IMR-90 (cell line): ENCODE measurements at regions not wholly inside any gene's neighbourhood (a gene's known extent, or its start where the extent isn't known, plus 50 kb on each side); places are given as distances from the start of the nearest gene placed in this dataset.

Experiments
- ATAC-seq: fragments of 200-7000 bp; cut with Tn5 transposase; 2 replicates; pipeline ENCODE4 v1.9.1; 2020; ENCODE audit warnings: low read depth, mild to moderate bottlenecking, moderate library complexity
- BruUV-seq: library from RNA; stranded (reverse); fragments of 400-500 nt; replicated peaks from 2 replicates; lab custom pipeline; 2021; lab: Mats Ljungman, UMichigan
- CTCF ChIA-PET: fragments of 300-600 bp; formaldehyde crosslinking; extraction: SDS; loops from one replicate; lab custom pipeline; 2021; ENCODE audit warnings: antibody characterized with exemption; lab: Yijun Ruan, JAX
- POLR2A ChIA-PET: fragments of 300-600 bp; sonication (Branson Sonifier 250); formaldehyde crosslinking; loops from one replicate; lab custom pipeline; 2022; ENCODE audit warnings: antibody characterized with exemption; ENCODE audit not compliant: unreplicated experiment; lab: Charles Lee
- DNase-seq: peaks from one replicate; pipeline ENCODE4 v3.0.0; 2013
- H2AFZ ChIP-seq: replicated peaks from 2 replicates; pipeline ENCODE3; 2013; ENCODE audit warnings: low read length, mild to moderate bottlenecking; ENCODE audit not compliant: poor library complexity
- H2AK5ac ChIP-seq: 2 replicates; pipeline ENCODE4 v1.6.1; 2013; ENCODE audit warnings: low read depth, low read length, inconsistent platforms
- H2AK9ac ChIP-seq: replicated peaks from 2 replicates; pipeline ENCODE3; 2013; ENCODE audit warnings: mild to moderate bottlenecking, low read depth, low read length, moderate library complexity; ENCODE audit not compliant: poor library complexity
- H2BK120ac ChIP-seq: 2 replicates; pipeline ENCODE4 v1.6.1; 2013; ENCODE audit warnings: low read depth, low read length, inconsistent platforms
- H2BK15ac ChIP-seq: 3 replicates; pipeline ENCODE4 v1.6.1; 2013; ENCODE audit warnings: low read depth, low read length, inconsistent platforms
- H2BK20ac ChIP-seq: 2 replicates; pipeline ENCODE4 v1.6.1; 2013; ENCODE audit warnings: low read depth, mild to moderate bottlenecking, inconsistent platforms, low read length, moderate library complexity
- H2BK5ac ChIP-seq: 2 replicates; pipeline ENCODE4 v1.6.1; 2013; ENCODE audit warnings: mild to moderate bottlenecking, low read depth, low read length, inconsistent platforms; ENCODE audit not compliant: poor library complexity, severe bottlenecking
- H3K14ac ChIP-seq: replicated peaks from 2 replicates; pipeline ENCODE4 v1.6.1; 2013; ENCODE audit warnings: low read depth, low read length, inconsistent platforms
- H3K18ac ChIP-seq: 2 replicates; pipeline ENCODE4 v1.6.1; 2013; ENCODE audit warnings: low read depth, low read length, control low read depth
- H3K23ac ChIP-seq: 2 replicates; pipeline ENCODE4 v1.6.1; 2013; ENCODE audit warnings: low read depth, low read length, inconsistent platforms
- H3K27ac ChIP-seq: 2 replicates; pipeline ENCODE4 v1.5.1; 2013; ENCODE audit warnings: mild to moderate bottlenecking, control low read depth, low read length; ENCODE audit not compliant: insufficient read depth
- H3K27me3 ChIP-seq: 2 replicates; pipeline ENCODE4 v1.6.1; 2013; ENCODE audit warnings: low read length; ENCODE audit not compliant: control insufficient read depth, insufficient read depth
- H3K36me3 ChIP-seq: 2 replicates; pipeline ENCODE4 v1.6.1; 2013; ENCODE audit warnings: low read length, mixed read lengths; ENCODE audit not compliant: control insufficient read depth, insufficient read depth
- H3K4ac ChIP-seq: 2 replicates; pipeline ENCODE4 v1.6.1; 2013; ENCODE audit warnings: low read depth, low read length, inconsistent platforms
- H3K4me1 ChIP-seq: 2 replicates; pipeline ENCODE4 v1.6.1; 2013; ENCODE audit warnings: low read length, mixed read lengths; ENCODE audit not compliant: control insufficient read depth, insufficient read depth
- H3K4me2 ChIP-seq: 2 replicates; pipeline ENCODE4 v1.6.1; 2013; ENCODE audit warnings: low read depth, mild to moderate bottlenecking, control low read depth, low read length, moderate library complexity
- H3K4me3 ChIP-seq: 2 replicates; pipeline ENCODE4 v1.5.1; 2013; ENCODE audit warnings: low read depth, mild to moderate bottlenecking, control low read depth, low read length, moderate library complexity; ENCODE audit not compliant: insufficient read depth
- H3K56ac ChIP-seq: 2 replicates; pipeline ENCODE4 v1.6.1; 2013; ENCODE audit warnings: low read length, inconsistent platforms; ENCODE audit not compliant: insufficient read depth; ENCODE audit errors: extremely low read depth
- H3K79me1 ChIP-seq, 2 experiments: 2 replicates each; pipeline ENCODE4 v1.6.1; 2013; ENCODE audit warnings: low read length in 2 of 2, inconsistent platforms in 1 of 2, low read depth in 1 of 2
- H3K9ac ChIP-seq: 2 replicates; pipeline ENCODE4 v1.6.1; 2013; ENCODE audit warnings: low read depth, low read length, control low read depth
- H3K9me1 ChIP-seq: 2 replicates; pipeline ENCODE4 v1.6.1; 2013; ENCODE audit warnings: low read length, inconsistent platforms; ENCODE audit not compliant: insufficient read depth
- H3K9me3 ChIP-seq: 2 replicates; pipeline ENCODE4 v1.6.1; 2013; ENCODE audit warnings: low read length; ENCODE audit not compliant: control insufficient read depth, insufficient read depth
- H4K20me1 ChIP-seq: 2 replicates; pipeline ENCODE4 v1.6.1; 2013; ENCODE audit warnings: low read length, inconsistent platforms; ENCODE audit not compliant: insufficient read depth
- H4K5ac ChIP-seq: 2 replicates; pipeline ENCODE4 v1.6.1; 2013; ENCODE audit warnings: mild to moderate bottlenecking, low read depth, low read length, control low read depth
- H4K8ac ChIP-seq, 2 experiments: 2 replicates each; pipeline ENCODE4 v1.6.1; 2013; ENCODE audit warnings: low read depth in 2 of 2, low read length in 2 of 2, control low read depth in 1 of 2, inconsistent platforms in 1 of 2
- H4K91ac ChIP-seq: 2 replicates; pipeline ENCODE4 v1.6.1; 2013; ENCODE audit warnings: low read depth, low read length, inconsistent platforms; ENCODE audit not compliant: insufficient read depth
- BHLHE40 ChIP-seq: fragments of 150-350 bp; IDR thresholded peaks from 2 replicates; pipeline ENCODE4 v1.6.1; 2016; ENCODE audit warnings: mild to moderate bottlenecking, low read depth, low read length
- CEBPB ChIP-seq: IDR thresholded peaks from 2 replicates; pipeline ENCODE4 v1.6.1; 2012; ENCODE audit warnings: low read depth, low read length, improper control_type of control experiment
- CHD1 ChIP-seq: IDR thresholded peaks from 2 replicates; pipeline ENCODE4 v1.6.1; 2012; ENCODE audit warnings: low read depth, low read length, improper control_type of control experiment
- CTCF ChIP-seq: conservative IDR thresholded peaks from 2 replicates; pipeline ENCODE4 v1.5.1; 2012; ENCODE audit warnings: mild to moderate bottlenecking, low read depth, low read length, improper control_type of control experiment
- FOS ChIP-seq: fragments of 150-350 bp; IDR thresholded peaks from 2 replicates; pipeline ENCODE4 v1.6.1; 2016; ENCODE audit warnings: low read depth, low read length
- MAFK ChIP-seq: IDR thresholded peaks from 2 replicates; pipeline ENCODE4 v1.6.1; 2012; ENCODE audit warnings: low read depth, low read length, improper control_type of control experiment
- MAZ ChIP-seq: IDR thresholded peaks from 2 replicates; pipeline ENCODE4 v1.6.1; 2012; ENCODE audit warnings: low read depth, mild to moderate bottlenecking, low read length, improper control_type of control experiment, moderate library complexity, borderline replicate concordance
- MXI1 ChIP-seq: IDR thresholded peaks from 2 replicates; pipeline ENCODE4 v1.6.1; 2012; ENCODE audit warnings: low read depth, mild to moderate bottlenecking, low read length, moderate library complexity, borderline replicate concordance
- NFE2L2 ChIP-seq: fragments of 150-350 bp; IDR thresholded peaks from 2 replicates; pipeline ENCODE4 v1.6.1; 2016; ENCODE audit warnings: low read depth, mild to moderate bottlenecking, low read length
- POLR2A ChIP-seq: IDR thresholded peaks from 2 replicates; pipeline ENCODE4 v1.6.1; 2012; ENCODE audit warnings: mild to moderate bottlenecking, low read depth, low read length
- RAD21 ChIP-seq: IDR thresholded peaks from 2 replicates; pipeline ENCODE4 v1.6.1; 2012; ENCODE audit warnings: low read length, improper control_type of control experiment
- RCOR1 ChIP-seq: IDR thresholded peaks from 2 replicates; pipeline ENCODE4 v1.6.1; 2012; ENCODE audit warnings: mild to moderate bottlenecking, low read length, improper control_type of control experiment; ENCODE audit not compliant: insufficient replicate concordance
- RFX5 ChIP-seq: IDR thresholded peaks from 2 replicates; pipeline ENCODE4 v1.8.0; 2012; ENCODE audit warnings: low read depth, mild to moderate bottlenecking, low read length, moderate library complexity
- SMC3 ChIP-seq: fragments of 150-350 bp; IDR thresholded peaks from 2 replicates; pipeline ENCODE4 v1.6.1; 2016; ENCODE audit warnings: low read depth, mild to moderate bottlenecking, antibody characterized with exemption, low read length, moderate library complexity
- USF2 ChIP-seq: fragments of 150-350 bp; IDR thresholded peaks from 2 replicates; pipeline ENCODE4 v1.6.1; 2017; ENCODE audit warnings: mild to moderate bottlenecking, antibody characterized with exemption, low read length, low read depth
- WGBS, 2 experiments: methylation state at CpG; one replicate each; pipeline versions ENCODE4 v1.1.5 to v1.1.7; 2013; ENCODE audit warnings: missing lambda C conversion rate in 2 of 2; ENCODE audit not compliant: insufficient read length in 1 of 2; ENCODE audit errors: extremely low coverage in 2 of 2; 5-methylcytosine and 5-hydroxymethylcytosine counted together
- dilution Hi-C: fragments of 300-500 bp; cut with HindIII; formaldehyde crosslinking; loops from one replicate; pipeline ENCODE4 v1.14.3; 2018; ENCODE audit warnings: low sequenced_read_pairs; ENCODE audit not compliant: unreplicated experiment
- in situ Hi-C: fragments of 300-500 bp; cut with MboI; formaldehyde crosslinking; loops from 3 replicates; pipeline ENCODE4 v1.14.3; 2019; ENCODE audit warnings: low sequenced_read_pairs, inconsistent platforms, mixed read lengths
- intact Hi-C: fragments of 100-400 bp; cut with micrococcal nuclease; formaldehyde crosslinking; loops from 2 replicates; pipeline ENCODE4 v1.10.0; 2022
- TF ChIP-seq, protein P1 (sequence below): fragments of 150-350 bp; IDR thresholded peaks from 2 replicates; pipeline ENCODE4 v1.6.1; 2016; ENCODE audit warnings: low read depth, mild to moderate bottlenecking, low read length, moderate library complexity, borderline replicate concordance

DNA sequence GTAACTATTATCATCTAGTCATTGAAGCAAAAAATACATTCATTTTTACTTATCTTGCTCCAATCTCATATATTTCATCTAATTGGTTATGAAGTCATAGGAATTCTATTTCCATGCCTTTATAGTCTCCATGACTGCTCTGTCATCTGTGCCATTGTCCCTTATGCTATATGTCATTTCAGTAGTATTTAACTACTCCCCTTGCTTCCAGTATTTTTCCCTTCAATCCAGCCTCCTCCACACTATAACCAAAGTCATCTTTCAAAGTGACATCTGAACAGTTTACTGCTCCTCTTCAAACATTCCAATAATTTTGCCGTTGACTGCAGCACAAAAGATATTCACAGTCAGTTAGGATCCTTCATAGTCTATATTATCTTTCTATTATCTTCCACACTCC is 216.6 kb upstream of the HS3ST5 start:
- Histone ChIP-seq H2BK15ac (no peak overlapping the region), H3K36me3 (no peaks in the 10 kb centered on the region), H2AK5ac (no peak overlapping the region), H4K8ac (no peak overlapping the region), H3K27ac (no peak overlapping the region), H3K9ac (no peak overlapping the region), H2BK120ac (no peak overlapping the region), H3K4ac (no peak overlapping the region), H3K4me1 (no peaks in the 10 kb centered on the region), H3K56ac (no peak overlapping the region), H2AFZ (no peak overlapping the region), H3K27me3 (no peaks in the 10 kb centered on the region), H2AK9ac (no peak overlapping the region), H4K20me1 (no peaks in the 10 kb centered on the region), H3K18ac (no peak overlapping the region), H3K23ac (no peak overlapping the region), H3K4me3 (no peak overlapping the region), H3K9me3 (0 out of 2 replicates have a peak, but pooled peaks cover 2% of the 10 kb centered on the region), H3K14ac (no peak overlapping the region), H2BK20ac (no peak overlapping the region), H3K4me2 (no peak overlapping the region), H3K79me1 (no peaks in the 10 kb centered on the region), H2BK5ac (no peak overlapping the region), H4K5ac (no peak overlapping the region), H4K91ac (no peak overlapping the region), H3K9me1 (no peaks in the 10 kb centered on the region)
- WGBS, 2 experiments = no CpG with 5 or more reads among the region's 1 CpG
- intact Hi-C loops = no loop called here
- in situ Hi-C loops = no loop called here
- ChIA-PET CTCF (no interaction called here), POLR2A (no interaction called here)
- DNase-seq = no peak
- no TSS peak for BruUV-seq
- dilution Hi-C loops = no loop called here
- no peak for ATAC-seq
- TF ChIP-seq MAZ (no peak), USF2 (no peak), CHD1 (no peak), MXI1 (no peak), MAFK (no peak), RCOR1 (no peak), RAD21 (no peak), FOS (no peak), CTCF (no peak), CEBPB (no peak), BHLHE40 (no peak), NFE2L2 (no peak), RFX5 (no peak), POLR2A (no peak), SMC3 (no peak)
- TF ChIP-seq, protein P1, sequence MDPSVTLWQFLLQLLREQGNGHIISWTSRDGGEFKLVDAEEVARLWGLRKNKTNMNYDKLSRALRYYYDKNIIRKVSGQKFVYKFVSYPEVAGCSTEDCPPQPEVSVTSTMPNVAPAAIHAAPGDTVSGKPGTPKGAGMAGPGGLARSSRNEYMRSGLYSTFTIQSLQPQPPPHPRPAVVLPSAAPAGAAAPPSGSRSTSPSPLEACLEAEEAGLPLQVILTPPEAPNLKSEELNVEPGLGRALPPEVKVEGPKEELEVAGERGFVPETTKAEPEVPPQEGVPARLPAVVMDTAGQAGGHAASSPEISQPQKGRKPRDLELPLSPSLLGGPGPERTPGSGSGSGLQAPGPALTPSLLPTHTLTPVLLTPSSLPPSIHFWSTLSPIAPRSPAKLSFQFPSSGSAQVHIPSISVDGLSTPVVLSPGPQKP = no peak
